Activated CD8-positive, alpha-beta memory T cell treated with anti-CD3 and anti-CD28 coated beads for 36 hours (primary cell): ENCODE measurements at regions not wholly inside any gene's neighbourhood (a gene's known extent, or its start where the extent isn't known, plus 50 kb on each side); places are given as distances from the start of the nearest gene placed in this dataset.

Experiments used
- CTCF ChIA-PET: fragments of 350-600 bp; sonication (Branson Sonifier 250); formaldehyde crosslinking; loops from one replicate; lab custom pipeline; 2021; ENCODE audit warnings: antibody characterized with exemption; lab: Charles Lee
- POLR2A ChIA-PET: fragments of 350-600 bp; sonication (Branson Sonifier 250); formaldehyde crosslinking; loops from one replicate; lab custom pipeline; 2021; ENCODE audit warnings: antibody characterized with exemption; lab: Charles Lee

- CTCF ChIA-PET = interaction anchor here (0.6 kb wide), 1 partner anchor 758 kb away, joined by 3 read pairs; no protein-coding TSS in a partner anchor
- POLR2A ChIA-PET = no interaction called here
Measured at GRCh38 chr1:104403883-104404282, 654.2 kb downstream of the AMY1C start.

- ChIA-PET CTCF (no interaction called here), POLR2A (no interaction called here)
Measured at GRCh38 chr1:104406728-104407127, 657.0 kb downstream of the AMY1C start.

GRCh38 chr1:104408268-104408667 is 658.6 kb downstream of the AMY1C start:
- ChIA-PET POLR2A (no interaction called here), CTCF (no interaction called here)

GRCh38 chr1:104435255-104435654 is 685.6 kb downstream of the AMY1C start:
- CTCF ChIA-PET = no interaction called here
- POLR2A ChIA-PET = no interaction called here

- POLR2A ChIA-PET = no interaction called here
- CTCF ChIA-PET = no interaction called here
Measured at GRCh38 chr1:104440011-104440410, 690.3 kb downstream of the AMY1C start.

GRCh38 chr1:104456724-104457123 is 707.0 kb downstream of the AMY1C start:
- POLR2A ChIA-PET = no interaction called here
- CTCF ChIA-PET = no interaction called here

GRCh38 chr1:104459886-104460285 is 710.2 kb downstream of the AMY1C start:
- CTCF ChIA-PET = no interaction called here
- POLR2A ChIA-PET = no interaction called here

- CTCF ChIA-PET = no interaction called here
Measured at GRCh38 chr1:104460880-104461279, 711.2 kb downstream of the AMY1C start.

GRCh38 chr1:104463126-104463697 is 713.5 kb downstream of the AMY1C start:
- ChIA-PET POLR2A (no interaction called here), CTCF (no interaction called here)

More at GRCh38 chr1:104460880-104461279, 711.2 kb downstream of the AMY1C start:
- POLR2A ChIA-PET = no interaction called here

GRCh38 chr1:104466068-104466467 is 716.4 kb downstream of the AMY1C start:
- CTCF ChIA-PET = no interaction called here
- POLR2A ChIA-PET = no interaction called here

- POLR2A ChIA-PET = no interaction called here
- CTCF ChIA-PET = no interaction called here
Measured at GRCh38 chr1:104467590-104467989, 717.9 kb downstream of the AMY1C start.

GRCh38 chr1:104468282-104468681 is 718.6 kb downstream of the AMY1C start:
- CTCF ChIA-PET = no interaction called here
- POLR2A ChIA-PET = no interaction called here

GRCh38 chr1:104476126-104476525 is 726.4 kb downstream of the AMY1C start:
- ChIA-PET POLR2A (no interaction called here), CTCF (no interaction called here)

GRCh38 chr1:104488296-104489015 is 738.8 kb downstream of the AMY1C start:
- CTCF ChIA-PET = no interaction called here
- POLR2A ChIA-PET = no interaction called here

- ChIA-PET CTCF (no interaction called here), POLR2A (no interaction called here)
Measured at GRCh38 chr1:104526158-104526795, 776.6 kb downstream of the AMY1C start.

GRCh38 chr1:104531990-104532389 is 782.3 kb downstream of the AMY1C start:
- POLR2A ChIA-PET = no interaction called here
- CTCF ChIA-PET = no interaction called here

GRCh38 chr1:104574620-104575019 is 824.9 kb downstream of the AMY1C start:
- CTCF ChIA-PET = no interaction called here
- POLR2A ChIA-PET = no interaction called here

- CTCF ChIA-PET = no interaction called here
Measured at GRCh38 chr1:104592926-104593325, 843.2 kb downstream of the AMY1C start.

GRCh38 chr1:104593413-104594187 is 843.9 kb downstream of the AMY1C start:
- POLR2A ChIA-PET = no interaction called here
- CTCF ChIA-PET = no interaction called here

More at GRCh38 chr1:104592926-104593325, 843.2 kb downstream of the AMY1C start:
- POLR2A ChIA-PET = no interaction called here

- CTCF ChIA-PET = no interaction called here
- POLR2A ChIA-PET = no interaction called here
Measured at GRCh38 chr1:104617474-104617873, 867.8 kb downstream of the AMY1C start.
